ENCODE measurements at regions not wholly inside any gene's neighbourhood (a gene's known extent, or its start where the extent isn't known, plus 50 kb on each side); places are given as distances from the start of the nearest gene placed in this dataset.

- H3K36me3 ChIP-seq (ENCODE audit: control insufficient read depth in 2 of 4, insufficient read depth in 4 of 4, low read length in 3 of 4): no peaks in the 10 kb centered on the region
- H3K79me2 ChIP-seq (ENCODE audit: control insufficient read depth in 1 of 2, insufficient read depth in 2 of 2, low read length in 2 of 2): no peaks in the 10 kb centered on the region
- no peak overlapping the region for H3K27ac ChIP-seq (ENCODE audit: low read depth, low read length)
- no peak overlapping the region for H3K56ac ChIP-seq (replicated peaks; ENCODE audit: insufficient read length, low read depth, low read length)
- no peaks in the 10 kb centered on the region for H3K79me1 ChIP-seq (ENCODE audit: low read depth, low read length)
- H2AK5ac ChIP-seq (ENCODE audit: low read depth, low read length): no peak overlapping the region; the same call in 1 of the 2 replicates
- H2BK5ac ChIP-seq (ENCODE audit: low read depth, low read length): no peak overlapping the region
- H2BK15ac ChIP-seq (ENCODE audit: low read length): no peak overlapping the region
- H3K9me3 ChIP-seq (ENCODE audit: insufficient read depth in 2 of 2, low read depth in 1 of 2, low read length in 1 of 2): no peaks in the 10 kb centered on the region
- ChIA-PET CTCF (ENCODE audit: partially characterized antibody) (interaction anchor here (0.9 kb wide), 1 partner anchor 9 kb away, joined by 3 read pairs; no protein-coding TSS in a partner anchor), POLR2A (ENCODE audit: partially characterized antibody) (no interaction called here)
- H3K4me1 ChIP-seq (replicated peaks in 1 of 4; ENCODE audit: control insufficient read depth in 3 of 4, insufficient read depth in 4 of 4, low read length in 3 of 4): no peaks in the 10 kb centered on the region
- no peak overlapping the region for H3K18ac ChIP-seq (ENCODE audit: extremely low read depth, low read length)
- no peak overlapping the region for H2BK120ac ChIP-seq (replicated peaks; ENCODE audit: low read depth, low read length)
- no peaks in the 10 kb centered on the region for H4K20me1 ChIP-seq (replicated peaks in 1 of 2; ENCODE audit: control insufficient read depth in 1 of 2, insufficient read depth in 2 of 2, low read length in 2 of 2)
- H3K4ac ChIP-seq (replicated peaks; ENCODE audit: insufficient read length, low read depth, low read length): no peak overlapping the region
- no peak overlapping the region for H3K23ac ChIP-seq (ENCODE audit: insufficient read length)
- no peak for DNase-seq (ENCODE audit: low read depth in 1 of 2, low spot score in 2 of 2)
- H3K4me2 ChIP-seq (ENCODE audit: insufficient read depth in 1 of 2, low read depth in 2 of 2, low read length in 2 of 2): no peak overlapping the region
- H3K4me3 ChIP-seq (ENCODE audit: extremely low read depth in 1 of 4, insufficient read depth in 2 of 4, low read depth in 3 of 4, low read length in 4 of 4): no peak overlapping the region
- no peak overlapping the region for H4K91ac ChIP-seq (replicated peaks; ENCODE audit: insufficient read length, low read length)
- no peak overlapping the region for H2AFZ ChIP-seq (ENCODE audit: low read length)
- H3K14ac ChIP-seq (ENCODE audit: insufficient read length): peak overlapping the region; percentile 94
- no peak overlapping the region for H4K5ac ChIP-seq (ENCODE audit: insufficient read length, low read depth, low read length)
- H4K8ac ChIP-seq (ENCODE audit: extremely low read depth, insufficient read depth, low read length): no peak overlapping the region
- H2BK12ac ChIP-seq (ENCODE audit: low read depth, low read length): no peak overlapping the region
- no peaks in the 10 kb centered on the region for H3K23me2 ChIP-seq (ENCODE audit: low read depth, low read length)
- H2BK20ac ChIP-seq (ENCODE audit: low read length): no peak overlapping the region
- no peak overlapping the region for H3K9ac ChIP-seq (replicated peaks in 1 of 4; ENCODE audit: extremely low read depth in 1 of 4, low read depth in 3 of 4, low read length in 3 of 4)
- peak; percentile 13 for FAIRE-seq
- H3K27me3 ChIP-seq (replicated peaks in 1 of 4; ENCODE audit: control insufficient read depth in 3 of 4, extremely low read depth in 1 of 4, insufficient read depth in 3 of 4, low read length in 3 of 4): no peaks in the 10 kb centered on the region
- 86% methylated on average over 2 of the region's 2 CpGs; no CpG with 5 or more reads in 1 of the 2 experiments for WGBS, 2 experiments (ENCODE audit: extremely low coverage in 1 of 2, insufficient coverage in 1 of 2, insufficient read length in 1 of 2, insufficient replicate concordance in 2 of 2, low coverage in 1 of 2, low lambda C conversion rate in 2 of 2, missing lambda C conversion rate in 1 of 2)
- no peak for TF ChIP-seq CHD7 (IDR thresholded peaks at IDR 0.05; ENCODE audit: insufficient replicate concordance, low read length)
Observed at GRCh38 chr4:81724925-81725329, 253.2 kb upstream of the RASGEF1B start.

Measured in H1 (cell line).